PC-9 (cell line): ENCODE measurements at regions not wholly inside any gene's neighbourhood (a gene's known extent, or its start where the extent isn't known, plus 50 kb on each side); places are given as distances from the start of the nearest gene placed in this dataset.

Source experiments
- EZH2 ChIP-seq: fragments of 200-600 bp; sonication (generic); IDR thresholded peaks from 2 replicates; pipeline ENCODE4 v1.8.0; 2017; ENCODE audit warnings: antibody characterized with exemption, low read depth
- TF ChIP-seq, protein P1 (sequence below): fragments of 200-600 bp; sonication (generic); conservative IDR thresholded peaks from 2 replicates; pipeline ENCODE4 v1.6.1; 2017; ENCODE audit warnings: mixed run types, antibody characterized with exemption, mild to moderate bottlenecking, moderate library complexity

DNA sequence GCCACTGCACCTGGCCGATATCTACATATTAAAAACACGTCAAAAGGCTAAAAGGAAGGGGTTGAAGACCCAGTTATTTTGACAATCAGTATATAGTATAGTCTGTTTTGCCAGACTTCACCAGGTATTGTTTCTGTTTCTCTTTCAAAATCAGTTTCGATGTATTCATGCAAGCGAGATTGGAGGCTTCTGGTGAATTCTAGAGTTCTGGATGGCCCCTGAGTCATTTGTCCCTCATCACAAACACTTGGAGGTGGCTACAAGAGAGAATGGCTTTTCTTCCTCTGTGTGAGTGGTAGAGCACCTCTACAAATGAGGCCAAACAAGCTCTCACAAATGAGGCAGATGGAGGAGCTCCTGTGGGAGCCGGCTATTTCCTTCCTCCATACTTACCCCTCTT lies 68.6 kb upstream of the ADGRG2 start:
- TF ChIP-seq, protein P1, sequence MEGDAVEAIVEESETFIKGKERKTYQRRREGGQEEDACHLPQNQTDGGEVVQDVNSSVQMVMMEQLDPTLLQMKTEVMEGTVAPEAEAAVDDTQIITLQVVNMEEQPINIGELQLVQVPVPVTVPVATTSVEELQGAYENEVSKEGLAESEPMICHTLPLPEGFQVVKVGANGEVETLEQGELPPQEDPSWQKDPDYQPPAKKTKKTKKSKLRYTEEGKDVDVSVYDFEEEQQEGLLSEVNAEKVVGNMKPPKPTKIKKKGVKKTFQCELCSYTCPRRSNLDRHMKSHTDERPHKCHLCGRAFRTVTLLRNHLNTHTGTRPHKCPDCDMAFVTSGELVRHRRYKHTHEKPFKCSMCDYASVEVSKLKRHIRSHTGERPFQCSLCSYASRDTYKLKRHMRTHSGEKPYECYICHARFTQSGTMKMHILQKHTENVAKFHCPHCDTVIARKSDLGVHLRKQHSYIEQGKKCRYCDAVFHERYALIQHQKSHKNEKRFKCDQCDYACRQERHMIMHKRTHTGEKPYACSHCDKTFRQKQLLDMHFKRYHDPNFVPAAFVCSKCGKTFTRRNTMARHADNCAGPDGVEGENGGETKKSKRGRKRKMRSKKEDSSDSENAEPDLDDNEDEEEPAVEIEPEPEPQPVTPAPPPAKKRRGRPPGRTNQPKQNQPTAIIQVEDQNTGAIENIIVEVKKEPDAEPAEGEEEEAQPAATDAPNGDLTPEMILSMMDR, result no peak
- no peak for TF ChIP-seq EZH2
